HAP-1 (cell line): ENCODE measurements at regions not wholly inside any gene's neighbourhood (a gene's known extent, or its start where the extent isn't known, plus 50 kb on each side); places are given as distances from the start of the nearest gene placed in this dataset.
A peak's percentile ranks its signal among the peaks of the same experiment; 100 is the strongest.

Experiments
- DNase-seq, 2 experiments: peaks; one replicate each; pipeline ENCODE4 v3.0.0-alpha.2; 2016 to 2020; ENCODE audit warnings: low spot score in 2 of 2
- H3K27me3 ChIP-seq: fragments of 250-450 bp; sonication (Bioruptor Pico); 2 replicates; pipeline ENCODE4 v1.5.1; 2020; ENCODE audit warnings: low read depth, mild to moderate bottlenecking, moderate library complexity
- H3K36me3 ChIP-seq: fragments of 250-450 bp; sonication (Bioruptor Pico); replicated peaks from 2 replicates; pipeline ENCODE4 v1.5.1; 2020; ENCODE audit warnings: mild to moderate bottlenecking
- H3K4me1 ChIP-seq: fragments of 250-450 bp; sonication (Bioruptor Pico); 2 replicates; pipeline ENCODE4 v1.5.1; 2020; ENCODE audit warnings: mild to moderate bottlenecking
- H3K4me3 ChIP-seq: fragments of 250-450 bp; sonication (Bioruptor Pico); 2 replicates; pipeline ENCODE4 v1.5.1; 2020; ENCODE audit warnings: mild to moderate bottlenecking, moderate library complexity
- H3K9me3 ChIP-seq: fragments of 250-450 bp; sonication (Bioruptor Pico); 2 replicates; pipeline ENCODE4 v1.5.1; 2020; ENCODE audit warnings: mild to moderate bottlenecking, moderate library complexity
- in situ Hi-C: fragments of 300-500 bp; cut with MboI; formaldehyde crosslinking; loops from 3 replicates; pipeline ENCODE4 v1.14.3; 2020; ENCODE audit warnings: low sequenced_read_pairs, inconsistent platforms, mixed read lengths

DNA sequence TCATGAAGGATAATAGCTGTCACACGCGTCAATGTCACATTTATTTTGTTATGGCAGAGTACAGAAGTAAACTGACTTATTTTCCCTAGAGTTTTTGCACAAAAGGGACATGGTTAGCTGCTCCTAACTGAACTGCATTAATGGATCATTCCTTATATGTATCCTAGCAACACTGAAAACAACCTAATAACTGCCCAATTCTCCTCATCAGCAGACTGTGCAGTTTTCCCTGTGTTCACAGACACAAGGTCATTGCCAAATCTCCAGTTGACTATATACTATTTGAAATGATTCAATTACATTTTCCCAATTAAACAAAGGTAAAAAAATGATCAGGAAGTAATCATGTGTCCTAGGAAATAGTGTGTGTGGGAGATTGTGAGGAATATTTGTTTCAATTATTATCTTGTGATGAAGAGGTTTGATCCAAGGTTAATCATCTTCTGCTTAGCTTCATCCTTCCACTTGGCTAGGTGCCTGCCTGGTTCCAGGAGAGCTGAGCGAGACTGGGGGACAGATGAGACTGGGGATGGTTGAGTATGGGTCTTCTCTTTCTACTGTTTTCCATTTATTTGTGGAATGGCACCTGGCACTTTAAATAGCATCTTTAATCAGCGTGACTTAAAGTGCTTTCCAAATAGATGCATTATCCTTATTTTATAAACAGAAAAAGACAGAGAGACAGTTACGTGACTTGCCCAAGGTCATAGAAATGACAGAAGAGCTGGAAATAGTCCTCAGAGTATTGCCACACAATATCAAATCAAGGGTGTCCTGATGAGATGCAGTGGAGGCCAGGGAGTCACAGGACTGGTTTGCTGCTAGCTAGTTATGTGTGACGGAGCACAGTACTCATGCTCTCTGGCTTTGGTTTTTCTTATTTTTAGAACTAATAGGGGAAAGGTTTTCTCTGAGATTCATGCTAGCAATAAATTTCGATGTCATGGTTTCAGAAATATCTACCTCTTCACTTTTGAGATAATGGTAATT is 335.6 kb downstream of the PIK3C3 start:
- Histone ChIP-seq H3K4me3 (no peak overlapping the region), H3K27me3 (no peaks in the 10 kb centered on the region), H3K36me3 (no peaks in the 10 kb centered on the region), H3K9me3 (no peaks in the 10 kb centered on the region), H3K4me1 (peaks cover 9% of the 10 kb centered on the region)
- in situ Hi-C loops, result loop anchor here (10.0 to 25.0 kb wide), 2 partner anchors 304 to 1272 kb away; no protein-coding TSS in a partner anchor
- peak in 1 of 2 experiments; percentile 41 for DNase-seq

DNA sequence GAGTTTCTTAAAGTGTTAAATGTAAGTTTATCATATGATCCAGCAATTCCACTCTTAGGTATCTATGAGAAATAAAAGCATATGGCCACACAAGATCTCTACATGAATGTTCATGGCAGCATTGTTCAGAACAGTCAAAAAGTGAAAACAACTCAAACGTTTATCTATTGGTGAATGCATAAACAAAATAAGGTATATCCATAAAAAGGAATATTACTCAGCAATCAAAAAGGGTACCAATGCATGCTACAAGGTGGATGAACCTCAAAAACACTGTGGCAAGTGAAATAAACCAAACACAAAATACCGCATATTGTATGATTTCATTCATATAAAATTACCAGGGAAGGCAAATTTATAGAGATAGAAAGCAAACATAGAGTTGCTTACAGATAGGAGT is 337.6 kb downstream of the PIK3C3 start:
- no peak for DNase-seq
- no peaks in the 10 kb centered on the region for H3K27me3 ChIP-seq
- peaks cover 9% of the 10 kb centered on the region for H3K4me1 ChIP-seq
- in situ Hi-C loops, result loop anchor here (10.0 to 25.0 kb wide), 2 partner anchors 302 to 1270 kb away; no protein-coding TSS in a partner anchor
- no peaks in the 10 kb centered on the region for H3K36me3 ChIP-seq
- no peaks in the 10 kb centered on the region for H3K9me3 ChIP-seq
- no peak overlapping the region for H3K4me3 ChIP-seq

DNA sequence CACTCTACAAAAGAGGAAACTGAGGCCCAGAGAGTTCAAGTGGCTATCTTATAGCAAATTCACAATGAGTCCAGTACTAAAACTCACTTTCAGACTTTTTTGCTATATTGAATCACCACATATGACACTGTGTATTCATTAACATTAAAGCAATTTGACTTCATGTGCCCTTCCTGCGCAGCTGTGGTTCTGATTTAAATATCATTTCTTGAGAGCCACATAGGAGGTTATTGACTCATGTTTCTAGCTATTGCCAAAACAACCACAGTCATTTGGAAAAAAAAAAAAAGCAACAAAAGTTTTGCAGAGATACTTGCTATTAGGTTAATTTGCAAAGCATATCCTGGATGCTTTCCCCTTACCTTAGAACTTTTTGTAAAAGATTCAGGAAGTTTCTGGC is 341.2 kb downstream of the PIK3C3 start:
- Histone ChIP-seq H3K9me3 (no peaks in the 10 kb centered on the region), H3K36me3 (no peaks in the 10 kb centered on the region), H3K4me1 (peaks cover 3% of the 10 kb centered on the region; the same call in 1 of the 2 replicates), H3K27me3 (no peaks in the 10 kb centered on the region), H3K4me3 (no peak overlapping the region)
- in situ Hi-C loops, result loop anchor here (10.0 to 25.0 kb wide), 2 partner anchors 299 to 1266 kb away; no protein-coding TSS in a partner anchor
- DNase-seq, result no peak

DNA sequence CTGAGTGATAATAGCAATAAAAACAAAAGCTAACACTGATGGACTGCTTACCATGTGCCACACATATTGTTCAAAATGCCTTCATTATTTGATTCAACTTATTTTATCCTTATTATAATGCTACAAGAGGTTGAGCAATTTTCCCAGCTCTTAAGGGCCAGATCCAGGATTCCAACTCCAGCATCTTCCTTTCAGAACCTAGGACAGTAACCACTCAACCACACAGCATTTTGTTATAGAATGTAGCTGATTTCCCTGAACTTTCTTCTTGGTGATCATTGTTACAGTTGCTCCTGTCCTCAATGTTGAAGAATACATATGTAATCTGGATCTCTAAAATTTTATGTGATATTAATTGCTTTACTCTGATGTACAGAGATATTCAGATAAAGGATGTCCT is 341.7 kb downstream of the PIK3C3 start:
- in situ Hi-C loops, result loop anchor here (10.0 to 25.0 kb wide), 2 partner anchors 298 to 1266 kb away; no protein-coding TSS in a partner anchor
- DNase-seq, result no peak
- H3K9me3 ChIP-seq, result no peaks in the 10 kb centered on the region
- no peak overlapping the region for H3K4me3 ChIP-seq
- no peaks in the 10 kb centered on the region for H3K27me3 ChIP-seq
- peaks cover 3% of the 10 kb centered on the region; the same call in 1 of the 2 replicates for H3K4me1 ChIP-seq
- H3K36me3 ChIP-seq, result no peaks in the 10 kb centered on the region

DNA sequence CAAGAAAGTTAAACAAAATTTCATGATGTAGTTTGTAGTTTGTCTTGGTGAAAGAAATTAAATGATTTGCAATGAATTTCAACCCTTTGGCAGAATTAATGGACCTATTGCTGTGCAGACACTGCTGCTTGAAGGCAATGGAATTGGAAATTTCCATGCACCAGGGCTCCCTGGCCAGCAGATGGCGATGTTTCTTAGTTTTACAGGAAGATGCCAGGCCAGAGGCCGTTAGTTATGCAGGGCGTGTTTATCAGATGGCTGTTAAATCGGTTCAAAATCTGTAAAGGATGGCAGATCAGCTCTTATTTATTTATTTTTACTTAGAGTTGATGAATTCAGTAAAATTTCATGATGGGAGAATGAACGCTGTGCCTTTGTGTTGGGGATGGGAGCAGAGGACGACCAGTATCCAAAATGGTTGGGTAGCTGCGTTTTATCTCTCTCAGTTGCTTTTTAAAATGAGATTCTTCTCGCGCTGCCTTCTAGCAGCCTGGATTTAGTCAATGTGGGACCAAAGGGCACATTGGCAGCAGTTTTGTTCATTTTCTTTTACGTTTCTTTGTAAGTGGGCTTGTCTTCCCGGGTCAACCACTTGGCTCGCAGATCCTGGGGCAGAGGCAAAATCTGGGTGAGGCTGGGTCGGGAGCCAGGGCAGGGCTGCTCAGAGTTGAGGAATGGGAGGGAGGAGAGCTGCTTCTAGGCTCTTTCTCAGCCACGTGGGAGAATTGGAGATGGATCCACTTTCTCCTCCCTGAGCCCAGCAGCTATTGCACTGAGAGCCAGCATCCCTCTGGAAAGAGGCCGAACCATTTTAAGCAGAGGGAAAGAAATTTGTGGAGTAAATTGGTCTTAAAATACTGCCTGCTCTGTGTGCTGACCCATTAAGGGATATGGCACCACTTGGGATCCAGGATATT is 344.0 kb downstream of the PIK3C3 start:
- Histone ChIP-seq H3K27me3 (no peaks in the 10 kb centered on the region), H3K4me1 (peaks cover 3% of the 10 kb centered on the region; the same call in 1 of the 2 replicates), H3K9me3 (no peaks in the 10 kb centered on the region), H3K36me3 (no peaks in the 10 kb centered on the region), H3K4me3 (no peak overlapping the region)
- in situ Hi-C loops, result loop anchor here (10.0 to 25.0 kb wide), 2 partner anchors 296 to 1263 kb away; no protein-coding TSS in a partner anchor
- DNase-seq, result peak; percentile 78 to 86

DNA sequence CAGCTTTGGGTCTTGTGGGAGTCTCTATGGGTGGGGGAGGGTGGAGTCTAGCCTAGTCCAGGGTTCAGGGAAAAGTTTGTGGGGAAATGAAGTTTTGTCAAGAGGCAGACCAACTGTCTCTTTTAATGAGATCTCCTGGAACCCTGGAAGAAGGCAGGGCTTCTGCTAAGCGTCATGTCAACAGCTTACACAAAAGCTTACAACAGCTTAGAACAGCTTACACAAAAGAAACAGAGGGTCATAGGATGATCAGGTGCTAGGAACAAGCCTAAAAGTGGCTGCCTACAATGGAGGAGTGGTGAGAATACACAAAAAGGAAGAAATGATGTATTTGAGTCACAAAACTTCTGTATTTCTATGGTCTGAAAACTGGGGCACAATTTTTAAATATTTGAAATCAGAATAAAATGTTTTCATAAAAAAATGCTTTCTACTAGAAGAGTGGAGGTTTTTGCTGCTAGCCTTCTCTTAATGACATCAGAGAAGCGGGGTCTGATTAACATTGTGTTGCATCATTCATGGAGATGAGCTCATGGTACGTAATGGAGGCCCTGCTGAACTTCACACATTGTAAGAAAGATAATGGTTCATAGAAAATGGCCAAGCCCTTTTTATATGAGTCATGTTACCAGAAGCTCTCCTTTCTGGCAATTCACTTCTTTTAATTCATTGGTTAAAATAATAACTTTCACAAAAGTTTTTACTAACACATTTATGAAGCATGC is 351.0 kb downstream of the PIK3C3 start:
- in situ Hi-C loops, result no loop called here
- Histone ChIP-seq H3K4me1 (no peaks in the 10 kb centered on the region), H3K4me3 (no peak overlapping the region), H3K36me3 (no peaks in the 10 kb centered on the region), H3K9me3 (no peaks in the 10 kb centered on the region), H3K27me3 (no peaks in the 10 kb centered on the region)
- DNase-seq, result no peak

DNA sequence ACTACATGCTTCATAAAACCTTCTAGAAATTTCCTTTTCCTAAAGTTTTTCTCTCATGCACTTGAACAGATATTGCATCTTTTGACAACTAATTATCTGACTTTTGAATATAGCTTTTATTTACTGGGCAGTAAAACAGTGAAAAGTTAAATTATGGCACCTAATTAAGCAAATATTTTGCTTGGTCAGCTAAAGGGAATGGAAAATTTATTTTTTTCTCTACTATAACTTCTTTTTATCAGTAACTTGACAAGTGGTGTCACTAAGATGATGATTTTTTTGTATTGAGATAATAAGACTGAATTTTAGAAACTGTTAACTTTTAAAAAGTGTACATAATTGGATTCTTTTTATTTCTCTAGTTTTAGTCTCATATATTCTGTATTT is 351.6 kb downstream of the PIK3C3 start:
- no peak overlapping the region for H3K4me3 ChIP-seq
- in situ Hi-C loops, result no loop called here
- no peaks in the 10 kb centered on the region for H3K27me3 ChIP-seq
- no peak for DNase-seq
- no peaks in the 10 kb centered on the region for H3K4me1 ChIP-seq
- no peaks in the 10 kb centered on the region for H3K36me3 ChIP-seq
- H3K9me3 ChIP-seq, result no peaks in the 10 kb centered on the region

DNA sequence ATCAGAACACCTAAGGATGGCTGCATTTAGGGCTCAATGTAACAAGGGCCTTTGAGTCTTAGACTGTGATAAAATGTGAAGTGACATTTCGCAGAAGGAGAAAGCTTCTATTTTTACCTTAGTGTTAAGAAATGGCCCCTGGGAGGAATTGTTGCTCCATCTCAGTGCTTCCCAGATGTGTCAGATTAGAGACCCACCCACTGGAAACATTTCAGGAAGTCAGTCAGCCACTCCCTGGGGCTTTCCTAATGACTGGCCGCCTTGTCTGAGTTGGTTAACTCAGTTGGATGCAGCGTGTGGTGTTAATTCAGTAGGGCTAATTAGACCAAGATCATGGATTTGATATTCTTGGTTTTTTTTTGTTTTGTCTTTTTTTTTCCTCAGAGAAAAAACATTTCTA is 355.9 kb downstream of the PIK3C3 start:
- H3K4me1 ChIP-seq, result no peaks in the 10 kb centered on the region
- no peaks in the 10 kb centered on the region for H3K36me3 ChIP-seq
- no peak overlapping the region for H3K4me3 ChIP-seq
- H3K9me3 ChIP-seq, result no peaks in the 10 kb centered on the region
- in situ Hi-C loops, result no loop called here
- no peaks in the 10 kb centered on the region for H3K27me3 ChIP-seq
- no peak for DNase-seq

DNA sequence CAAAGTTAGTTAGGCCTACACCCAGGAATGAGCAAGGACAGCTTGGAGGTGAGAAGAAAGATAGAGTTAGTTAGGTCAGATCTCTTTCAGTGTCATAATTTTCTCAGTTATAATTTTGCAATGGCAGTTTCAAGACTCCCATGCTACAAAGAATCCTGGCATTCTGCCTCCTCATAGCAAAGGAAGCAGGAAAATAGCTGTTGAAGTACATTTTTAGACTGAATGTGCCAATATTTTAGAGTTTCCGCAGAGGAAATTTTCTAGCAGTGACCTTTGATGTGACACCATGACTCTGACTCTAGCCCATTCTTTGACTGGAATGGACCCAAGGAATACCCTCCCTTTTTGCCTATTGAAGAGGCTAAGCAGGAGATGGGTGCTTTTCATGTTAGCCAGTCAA is 371.7 kb downstream of the PIK3C3 start:
- DNase-seq, result no peak
- Histone ChIP-seq H3K4me3 (no peak overlapping the region), H3K4me1 (no peaks in the 10 kb centered on the region; the same call in 1 of the 2 replicates), H3K27me3 (no peaks in the 10 kb centered on the region), H3K9me3 (no peaks in the 10 kb centered on the region), H3K36me3 (no peaks in the 10 kb centered on the region)
- in situ Hi-C loops, result no loop called here

DNA sequence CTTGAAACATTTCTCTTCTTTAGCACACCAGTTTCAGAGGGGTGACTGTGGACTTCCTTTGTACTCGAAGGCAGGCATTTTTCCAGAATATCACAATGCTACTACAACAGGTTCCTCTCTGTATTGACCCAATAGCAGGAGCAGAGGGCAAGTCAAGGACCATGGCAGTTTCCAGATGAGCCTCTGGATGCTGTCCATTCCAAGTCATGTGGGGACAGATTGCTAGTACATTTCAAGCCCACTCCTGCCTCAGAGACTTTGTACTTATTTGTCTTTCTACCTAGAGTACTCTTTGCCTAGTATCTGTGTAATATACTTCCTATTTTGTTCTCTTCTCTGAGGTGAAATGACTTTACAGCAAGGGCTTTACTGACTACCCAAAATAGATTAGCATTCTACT is 373.9 kb downstream of the PIK3C3 start:
- Histone ChIP-seq H3K4me3 (no peak overlapping the region), H3K9me3 (no peaks in the 10 kb centered on the region), H3K36me3 (no peaks in the 10 kb centered on the region), H3K27me3 (no peaks in the 10 kb centered on the region), H3K4me1 (peaks cover 2% of the 10 kb centered on the region; the same call in 1 of the 2 replicates)
- no peak for DNase-seq
- in situ Hi-C loops, result no loop called here

DNA sequence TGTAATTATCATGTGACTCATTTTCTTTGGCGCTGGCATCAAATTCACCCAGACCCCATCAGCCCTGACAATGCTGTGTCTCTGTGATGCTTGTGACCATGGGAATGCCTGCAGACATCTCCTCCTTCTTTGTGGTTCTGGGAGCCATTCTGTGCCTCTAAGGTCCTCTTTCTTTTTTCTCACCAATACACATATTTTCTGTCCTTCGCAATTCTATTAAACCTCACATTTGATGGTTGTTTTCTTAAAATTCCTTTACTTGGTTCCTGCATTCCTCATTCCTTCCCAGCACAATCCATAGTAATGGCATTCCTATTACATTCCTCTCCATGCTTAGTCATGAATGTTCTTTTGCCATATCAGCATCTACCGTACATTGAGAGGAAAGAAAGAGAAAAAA is 375.3 kb downstream of the PIK3C3 start:
- 0 out of 2 replicates have a peak, but pooled peaks cover 2% of the 10 kb centered on the region for H3K4me1 ChIP-seq
- H3K4me3 ChIP-seq, result no peak overlapping the region
- H3K36me3 ChIP-seq, result no peaks in the 10 kb centered on the region
- H3K27me3 ChIP-seq, result no peaks in the 10 kb centered on the region
- no peaks in the 10 kb centered on the region for H3K9me3 ChIP-seq
- no peak for DNase-seq
- in situ Hi-C loops, result no loop called here

DNA sequence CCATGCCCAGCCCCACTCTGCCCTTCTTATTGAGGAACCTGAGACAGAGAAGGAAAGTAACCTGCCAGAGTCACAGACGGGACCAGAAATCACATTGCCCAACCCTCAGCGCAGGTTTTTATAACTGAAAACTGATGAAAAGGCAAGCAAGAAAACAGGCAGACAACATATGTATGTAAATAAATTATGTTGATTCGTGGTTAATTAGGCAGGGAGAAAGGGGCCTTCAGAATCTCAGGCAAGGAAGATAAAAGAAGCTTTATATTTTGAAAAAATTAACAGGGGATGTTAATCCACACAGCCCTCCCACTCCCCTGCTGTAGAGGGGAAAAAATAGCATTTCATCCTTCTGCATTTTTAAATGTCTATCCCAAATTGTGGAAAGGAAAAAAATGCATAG is 378.5 kb downstream of the PIK3C3 start:
- Histone ChIP-seq H3K9me3 (peaks cover 15% of the 10 kb centered on the region), H3K4me1 (peaks cover 8% of the 10 kb centered on the region), H3K4me3 (no peak overlapping the region), H3K27me3 (no peaks in the 10 kb centered on the region), H3K36me3 (no peaks in the 10 kb centered on the region)
- DNase-seq, result no peak
- in situ Hi-C loops, result no loop called here

DNA sequence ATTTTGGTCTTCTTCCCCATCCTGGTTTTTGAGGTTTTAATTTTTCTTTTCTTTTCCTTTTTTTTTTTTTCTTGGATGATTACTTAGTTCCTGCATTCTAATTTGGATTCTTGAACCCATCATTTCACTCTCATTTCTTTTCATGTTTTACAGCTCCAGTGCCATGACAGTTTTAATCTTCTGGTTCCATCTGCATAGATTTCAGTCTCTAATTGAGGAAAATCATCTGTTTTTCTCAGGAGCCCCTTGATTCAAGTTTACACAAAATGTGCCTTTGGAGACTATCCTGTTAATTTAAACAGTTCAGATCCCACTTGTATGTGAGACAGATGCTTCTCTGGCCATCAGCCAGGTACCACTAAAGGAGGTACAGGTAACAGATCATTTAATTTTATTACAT is 379.9 kb downstream of the PIK3C3 start:
- H3K27me3 ChIP-seq, result no peaks in the 10 kb centered on the region
- in situ Hi-C loops, result no loop called here
- DNase-seq, result no peak
- no peaks in the 10 kb centered on the region for H3K36me3 ChIP-seq
- peaks cover 15% of the 10 kb centered on the region for H3K9me3 ChIP-seq
- no peak overlapping the region for H3K4me3 ChIP-seq
- H3K4me1 ChIP-seq, result peaks cover 19% of the 10 kb centered on the region
